ENCODE measurements at regions not wholly inside any gene's neighbourhood (a gene's known extent, or its start where the extent isn't known, plus 50 kb on each side); places are given as distances from the start of the nearest gene placed in this dataset.

DNA sequence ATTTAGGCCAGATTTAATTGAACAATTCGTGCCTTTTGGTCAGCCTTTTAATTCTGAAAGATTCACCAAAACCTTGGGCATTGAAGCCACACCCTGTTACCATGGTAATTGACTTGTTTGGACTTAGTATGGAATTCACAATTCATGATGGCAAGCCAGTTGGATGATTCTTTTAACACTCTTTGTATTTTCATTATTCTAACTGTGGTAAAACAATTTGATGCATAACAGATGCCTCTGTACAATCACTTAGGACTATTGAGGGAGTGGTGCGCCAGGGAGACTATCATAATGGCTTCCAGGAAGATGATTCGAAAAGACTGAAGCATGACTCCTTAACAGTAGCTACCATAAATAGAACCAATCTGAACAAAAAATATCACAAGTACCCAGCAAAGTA is 381.1 kb upstream of the ADAMTS16 start:
- TF ChIP-seq, protein P1, sequence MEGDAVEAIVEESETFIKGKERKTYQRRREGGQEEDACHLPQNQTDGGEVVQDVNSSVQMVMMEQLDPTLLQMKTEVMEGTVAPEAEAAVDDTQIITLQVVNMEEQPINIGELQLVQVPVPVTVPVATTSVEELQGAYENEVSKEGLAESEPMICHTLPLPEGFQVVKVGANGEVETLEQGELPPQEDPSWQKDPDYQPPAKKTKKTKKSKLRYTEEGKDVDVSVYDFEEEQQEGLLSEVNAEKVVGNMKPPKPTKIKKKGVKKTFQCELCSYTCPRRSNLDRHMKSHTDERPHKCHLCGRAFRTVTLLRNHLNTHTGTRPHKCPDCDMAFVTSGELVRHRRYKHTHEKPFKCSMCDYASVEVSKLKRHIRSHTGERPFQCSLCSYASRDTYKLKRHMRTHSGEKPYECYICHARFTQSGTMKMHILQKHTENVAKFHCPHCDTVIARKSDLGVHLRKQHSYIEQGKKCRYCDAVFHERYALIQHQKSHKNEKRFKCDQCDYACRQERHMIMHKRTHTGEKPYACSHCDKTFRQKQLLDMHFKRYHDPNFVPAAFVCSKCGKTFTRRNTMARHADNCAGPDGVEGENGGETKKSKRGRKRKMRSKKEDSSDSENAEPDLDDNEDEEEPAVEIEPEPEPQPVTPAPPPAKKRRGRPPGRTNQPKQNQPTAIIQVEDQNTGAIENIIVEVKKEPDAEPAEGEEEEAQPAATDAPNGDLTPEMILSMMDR (IDR thresholded peaks at IDR 0.05) = no peak

DNA sequence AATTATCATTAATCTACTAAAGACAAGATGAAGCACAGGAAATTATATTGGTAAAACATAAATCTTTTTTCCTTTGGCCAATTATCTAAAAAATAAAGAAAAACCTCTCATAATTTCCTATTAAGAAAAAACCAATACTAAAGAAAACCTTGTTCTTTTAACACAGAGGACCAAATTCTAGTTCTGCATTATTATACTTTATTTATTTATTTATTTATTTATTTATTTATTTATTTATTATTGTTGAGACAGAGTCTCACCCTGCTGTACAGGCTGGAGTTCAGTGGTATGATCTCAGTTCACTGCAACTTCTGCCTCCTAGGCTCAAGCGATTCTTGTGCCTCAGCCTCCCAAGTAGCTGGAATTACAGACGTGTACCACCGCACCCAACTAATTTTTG is 377.8 kb upstream of the ADAMTS16 start:
- TF ChIP-seq, protein P1 (IDR thresholded peaks at IDR 0.05) = no peak

DNA sequence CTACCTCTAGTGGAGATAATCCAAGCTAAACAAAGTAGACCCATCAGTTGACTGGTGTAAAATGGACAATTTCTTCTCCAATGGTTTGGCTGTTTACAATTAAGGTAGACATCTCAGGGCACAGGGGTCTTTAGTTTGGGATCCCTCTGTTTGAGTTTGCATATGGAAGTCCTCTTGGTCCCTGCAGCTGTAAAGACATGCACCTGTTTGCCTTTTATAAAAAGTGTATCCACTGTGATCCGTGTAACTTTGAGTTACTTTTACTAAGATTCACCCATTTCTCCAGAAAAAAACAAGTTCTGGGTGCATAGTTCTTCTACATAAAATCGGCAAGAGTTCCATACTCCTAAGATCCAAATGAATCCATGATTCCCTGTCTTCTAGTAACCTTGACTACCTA is 374.7 kb upstream of the ADAMTS16 start:
- TF ChIP-seq, protein P1 (IDR thresholded peaks at IDR 0.05) = no peak

DNA sequence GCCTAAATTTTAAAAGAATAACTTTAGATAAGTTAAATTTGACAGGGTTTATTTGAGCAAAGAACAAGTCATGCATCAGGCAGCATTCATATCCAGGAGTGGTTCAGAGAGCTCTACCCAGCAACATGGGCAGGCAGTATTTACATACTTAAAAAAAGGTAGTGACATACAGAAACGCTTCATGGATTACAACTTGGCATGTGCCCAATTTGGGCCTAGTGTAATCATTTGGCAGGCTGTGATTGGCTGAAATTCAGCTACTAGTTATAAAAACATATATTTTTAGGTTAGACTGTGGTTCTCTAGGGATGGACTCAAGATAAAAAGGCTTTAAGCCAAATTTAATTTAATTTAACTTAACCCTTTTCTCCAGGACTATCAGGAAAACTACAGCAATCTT is 374.0 kb upstream of the ADAMTS16 start:
- TF ChIP-seq, protein P1 (IDR thresholded peaks at IDR 0.05) = no peak

DNA sequence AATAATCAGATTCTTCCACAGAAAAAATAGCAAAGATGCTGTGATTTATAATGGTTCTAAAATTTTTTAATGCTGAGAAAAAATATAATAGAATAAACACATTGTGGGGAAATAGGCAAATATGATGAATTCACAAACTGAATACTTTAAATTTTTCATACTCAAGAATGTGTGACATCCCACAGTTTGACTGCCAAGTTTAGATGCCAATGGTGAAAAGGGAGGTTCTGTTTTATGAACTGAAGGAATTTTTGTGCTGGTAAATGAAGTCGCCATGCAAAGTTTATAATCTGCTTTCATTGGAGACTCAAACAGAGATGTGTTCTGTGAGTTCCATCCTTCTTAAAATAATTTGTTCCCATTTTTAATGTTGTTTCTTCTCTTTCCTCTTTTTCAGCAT is 367.5 kb upstream of the ADAMTS16 start:
- TF ChIP-seq, protein P1 (IDR thresholded peaks at IDR 0.05) = no peak

DNA sequence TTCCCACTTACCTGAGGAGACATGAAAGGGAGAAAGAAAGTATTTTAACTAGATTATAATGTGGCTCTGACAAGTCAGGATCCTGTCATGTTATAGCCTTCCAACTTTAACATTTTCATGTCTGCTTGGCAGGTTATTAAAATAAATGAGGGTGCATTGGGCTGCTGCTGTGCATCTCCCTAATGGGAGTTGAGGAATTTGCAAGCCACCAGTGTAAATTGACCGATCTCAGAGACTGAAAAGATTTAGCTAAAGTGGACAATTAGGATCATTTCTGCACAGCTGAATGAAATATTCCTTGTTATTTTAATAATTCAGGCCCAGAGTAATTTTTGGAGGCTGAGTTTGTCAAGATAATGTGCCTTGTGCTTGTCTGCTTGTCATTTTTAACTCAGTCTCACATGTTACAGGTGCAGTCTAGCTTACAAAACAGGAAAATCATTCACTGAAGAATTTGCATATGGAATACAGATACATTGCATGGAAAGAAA is 366.3 kb upstream of the ADAMTS16 start:
- TF ChIP-seq, protein P1 (IDR thresholded peaks at IDR 0.05) = no peak

DNA sequence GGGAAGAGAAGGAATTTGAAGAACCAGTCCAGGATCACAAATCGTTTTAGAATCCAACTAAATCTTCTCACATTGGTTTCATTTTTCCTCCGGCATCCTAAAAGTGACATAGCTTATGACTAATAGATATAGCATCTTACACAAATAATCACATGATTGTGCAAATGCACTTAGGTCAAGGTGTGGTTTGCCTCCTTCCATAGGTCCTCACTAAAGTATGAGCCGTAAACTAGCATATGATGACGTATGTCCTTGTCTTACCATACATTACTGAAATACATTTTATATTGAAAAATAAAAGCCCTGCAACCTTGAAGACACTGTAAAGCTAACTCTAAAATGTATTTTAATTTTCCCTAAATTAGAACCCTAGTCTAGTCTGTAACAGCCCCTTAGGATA is 362.7 kb upstream of the ADAMTS16 start:
- TF ChIP-seq, protein P1 (IDR thresholded peaks at IDR 0.05) = no peak

DNA sequence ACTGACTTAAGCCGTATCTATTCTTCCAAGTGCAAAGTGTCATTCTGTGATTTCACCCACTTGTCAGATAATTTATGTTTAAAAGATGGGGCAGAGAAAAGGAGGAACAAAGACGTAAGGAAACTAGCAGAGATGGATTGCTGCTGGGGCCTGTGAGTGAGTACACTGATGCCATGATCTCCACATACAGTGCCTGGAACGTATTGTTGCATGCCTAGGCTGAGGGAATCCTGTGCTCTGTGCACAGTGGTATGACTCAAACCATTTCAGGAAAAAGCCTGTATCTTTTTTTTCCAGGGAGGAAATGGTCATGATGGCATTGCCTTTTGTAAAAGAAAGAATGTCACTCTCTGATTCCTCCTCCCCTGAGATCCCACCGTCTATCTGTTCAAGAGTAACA is 359.5 kb upstream of the ADAMTS16 start:
- TF ChIP-seq, protein P1 (IDR thresholded peaks at IDR 0.05) = no peak

All from LNCAP (cell line).